K562 (cell line): ENCODE measurements at regions not wholly inside any gene's neighbourhood (a gene's known extent, or its start where the extent isn't known, plus 50 kb on each side); places are given as distances from the start of the nearest gene placed in this dataset.

Source experiments
- ATAC-seq: fragments of 200-7000 bp; cut with Tn5 transposase; 3 replicates; pipeline ENCODE4 v1.9.1; 2020; ENCODE audit warnings: moderate library complexity
- BruUV-seq: library from RNA; stranded (reverse); fragments of 400-500 nt; replicated peaks from 2 replicates; lab custom pipeline; 2021; lab: Mats Ljungman, UMichigan
- CTCF ChIA-PET: fragments of 300-600 bp; formaldehyde crosslinking; extraction: SDS; loops from one replicate; lab custom pipeline; 2021; ENCODE audit warnings: low intra/inter-chr PET ratio; lab: Yijun Ruan, JAX
- POLR2A ChIA-PET: fragments of 300-600, 350-650 bp; sonication (Branson Sonifier 250); formaldehyde crosslinking; extraction: SDS; loops from one replicate; lab custom pipeline; 2021; ENCODE audit warnings: antibody characterized with exemption, inconsistent platforms; lab: Yijun Ruan, JAX
- DNase-seq, 4 experiments: peaks; one replicate each; pipeline versions ENCODE4 v3.0.0 to v3.0.0-alpha.2; 2011 to 2018; ENCODE audit warnings: low spot score in 3 of 4, mixed read lengths in 3 of 4; ENCODE audit errors: extremely low read depth in 1 of 4
- FAIRE-seq: peaks from 2 replicates; lab custom pipeline; 2011; peaks lifted over from hg19 to GRCh38; lab: Jason Lieb, UNC
- H2AFZ ChIP-seq: 2 replicates; pipeline ENCODE4 v1.6.0; 2011; ENCODE audit warnings: low read depth, low read length, control low read depth, inconsistent platforms
- H3K27ac ChIP-seq: fragments of 200-600 bp; 3 replicates; pipeline ENCODE4 v1.8.0; 2011; ENCODE audit warnings: low read depth, mild to moderate bottlenecking, control low read depth, inconsistent platforms, low read length, moderate library complexity, mixed read lengths; ENCODE audit errors: extremely low read depth
- H3K27me3 ChIP-seq, 2 experiments: fragments of 300-600 bp in 1 of 2; 2 replicates in 1 of 2; 3 replicates in 1 of 2; pipeline versions ENCODE4 v1.6.0 to v1.8.0; 2011; ENCODE audit warnings: inconsistent platforms in 2 of 2, low read length in 2 of 2, mild to moderate bottlenecking in 1 of 2, mixed read lengths in 1 of 2, moderate library complexity in 1 of 2; ENCODE audit not compliant: control insufficient read depth in 2 of 2, insufficient read depth in 2 of 2
- H3K36me3 ChIP-seq: fragments of 300-600 bp; 3 replicates; pipeline ENCODE4 v1.8.0; 2011; ENCODE audit warnings: mild to moderate bottlenecking, low read length, inconsistent platforms; ENCODE audit not compliant: control insufficient read depth, insufficient read depth
- H3K4me1 ChIP-seq, 2 experiments: fragments of 200-600 bp in 1 of 2; replicated peaks in 1 of 2; 2 replicates in 1 of 2; 3 replicates in 1 of 2; pipeline versions ENCODE4 v1.5.1 to v1.8.0; 2011; ENCODE audit warnings: inconsistent platforms in 2 of 2, low read length in 2 of 2, mild to moderate bottlenecking in 1 of 2, mixed read lengths in 1 of 2, moderate library complexity in 1 of 2; ENCODE audit not compliant: control insufficient read depth in 2 of 2, insufficient read depth in 2 of 2
- H3K4me2 ChIP-seq: 2 replicates; pipeline ENCODE4 v1.6.1; 2011; ENCODE audit warnings: low read length, control low read depth, inconsistent platforms, mixed read lengths; ENCODE audit not compliant: insufficient read depth
- H3K4me3 ChIP-seq: fragments of 200-600 bp; sonication (generic), shearing (Covaris generic); 2 replicates; pipeline ENCODE4 v1.5.1; 2016; ENCODE audit warnings: control low read depth, inconsistent platforms
- H3K79me2 ChIP-seq: fragments of 200-600 bp; 3 replicates; pipeline ENCODE4 v1.8.0; 2011; ENCODE audit warnings: low read length, inconsistent platforms; ENCODE audit not compliant: control insufficient read depth, insufficient read depth
- H3K9ac ChIP-seq, 2 experiments: 2 replicates each; pipeline versions ENCODE4 v1.6.0 to v1.6.1; 2011; ENCODE audit warnings: low read depth in 2 of 2, low read length in 2 of 2, control low read depth in 1 of 2, inconsistent platforms in 1 of 2, mild to moderate bottlenecking in 1 of 2, mixed read lengths in 1 of 2; ENCODE audit not compliant: insufficient read depth in 1 of 2
- H3K9me1 ChIP-seq: one replicate; pipeline ENCODE4 v1.6.0; 2011; ENCODE audit warnings: inconsistent platforms, mild to moderate bottlenecking, low read length, moderate library complexity; ENCODE audit not compliant: control insufficient read depth, insufficient read depth
- H3K9me3 ChIP-seq: replicated peaks from 2 replicates; pipeline ENCODE4 v1.5.1; 2011; ENCODE audit warnings: low read depth, low read length, inconsistent platforms; ENCODE audit not compliant: control insufficient read depth, insufficient read depth
- H4K20me1 ChIP-seq: replicated peaks from 2 replicates; pipeline ENCODE4 v1.6.1; 2011; ENCODE audit warnings: low read length, inconsistent platforms, mixed read lengths; ENCODE audit not compliant: control insufficient read depth, insufficient read depth
- ARID2 ChIP-seq: fragments of 450-650 bp; IDR thresholded peaks from 2 replicates; pipeline ENCODE4 v1.6.1; 2017; ENCODE audit warnings: antibody characterized with exemption, mild to moderate bottlenecking
- BRF2 ChIP-seq: IDR thresholded peaks from 3 replicates; pipeline ENCODE4 v1.6.1; 2011; ENCODE audit warnings: borderline replicate concordance, mild to moderate bottlenecking; ENCODE audit not compliant: insufficient read length, insufficient read depth
- CHD2 ChIP-seq: IDR thresholded peaks from 2 replicates; pipeline ENCODE4 v1.6.1; 2011; ENCODE audit warnings: low read depth, low read length
- HNRNPK ChIP-seq: fragments of 200-400 bp; formaldehyde crosslinking; IDR thresholded peaks from one replicate; pipeline ENCODE4 v1.6.1; 2018; ENCODE audit warnings: mild to moderate bottlenecking, low read depth, low read length; ENCODE audit not compliant: poor library complexity, severe bottlenecking
- PCBP1 ChIP-seq: fragments of 200-400 bp; formaldehyde crosslinking; IDR thresholded peaks from 2 replicates; pipeline ENCODE4 v1.6.1; 2018; ENCODE audit warnings: mild to moderate bottlenecking, low read depth, low read length; ENCODE audit not compliant: poor library complexity, severe bottlenecking
- PCBP2 ChIP-seq: fragments of 200-400 bp; formaldehyde crosslinking; IDR thresholded peaks from 2 replicates; pipeline ENCODE4 v1.6.1; 2018; ENCODE audit warnings: low read length, low read depth, mild to moderate bottlenecking, moderate library complexity; ENCODE audit not compliant: poor library complexity, severe bottlenecking
- WGBS: fragments of 100-300 bp; shearing (Covaris generic); methylation state at CpG from one replicate; pipeline ENCODE4 v1.1.6; 2016; ENCODE audit warnings: low coverage, mixed read lengths; ENCODE audit not compliant: insufficient coverage; ENCODE audit errors: missing lambda C conversion rate; 5-methylcytosine and 5-hydroxymethylcytosine counted together
- in situ Hi-C: fragments of 300-500 bp; cut with MboI; formaldehyde crosslinking; loops from 4 replicates; pipeline ENCODE4 v1.15.0; 2018; ENCODE audit warnings: inconsistent platforms, mixed read lengths
- intact Hi-C: fragments of 100-400 bp; cut with micrococcal nuclease; formaldehyde crosslinking; loops from 2 replicates; pipeline ENCODE4 v1.14.2; 2022

DNA sequence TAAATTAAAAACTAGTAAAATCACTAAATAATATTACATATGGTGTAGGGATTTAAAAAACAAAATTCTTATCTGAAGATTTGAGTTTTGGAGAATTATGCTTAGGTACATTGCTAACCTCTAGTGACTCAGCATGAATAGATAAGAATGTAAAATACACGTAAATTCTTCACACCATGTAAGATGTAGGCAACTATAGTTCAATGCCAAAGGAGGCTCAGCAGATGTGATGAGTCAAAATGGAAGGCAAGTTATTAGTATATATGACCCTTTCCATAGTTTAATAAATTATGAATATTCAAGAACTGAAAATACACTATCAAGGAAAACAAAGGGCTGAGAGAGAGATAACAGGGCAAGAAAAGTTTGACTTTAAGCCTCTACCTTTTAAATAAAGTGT is 79.0 kb downstream of the MRPS30 start (continued):
- no peak for TF ChIP-seq BRF2

- in situ Hi-C loops, result no loop called here
- POLR2A ChIA-PET, result no interaction called here
- Histone ChIP-seq H3K4me1 (no peaks in the 10 kb centered on the region), H2AFZ (no peak overlapping the region)
- no peak for TF ChIP-seq CHD2
- peak; percentile 95 for TF ChIP-seq PCBP1
- peak; percentile 96 for TF ChIP-seq PCBP2
- TF ChIP-seq ARID2, result no peak
- TF ChIP-seq HNRNPK, result peak; percentile 99
- TF ChIP-seq, all 486 proteins: peak for 3
- no peak for ATAC-seq
- 0% methylated on average over 1 of the region's 1 CpG for WGBS
- Histone ChIP-seq H3K4me2 (no peak overlapping the region), H3K9ac (no peak overlapping the region), H3K27me3 (no peaks in the 10 kb centered on the region), H4K20me1 (no peaks in the 10 kb centered on the region), H3K36me3 (no peaks in the 10 kb centered on the region), H3K79me2 (no peaks in the 10 kb centered on the region), H3K9me1 (no peaks in the 10 kb centered on the region), H3K4me3 (no peak overlapping the region), H3K27ac (no peak overlapping the region), H3K9me3 (no peaks in the 10 kb centered on the region)
- no peak for FAIRE-seq
- no TSS peak for BruUV-seq
- intact Hi-C loops, result no loop called here
- DNase-seq, result no peak
- CTCF ChIA-PET, result no interaction called here
Observed at GRCh38 chr5:44888435-44888834, 79.7 kb downstream of the MRPS30 start.
